Esophagus muscularis mucosa (tissue), 3 donors: ENCODE measurements at regions not wholly inside any gene's neighbourhood (a gene's known extent, or its start where the extent isn't known, plus 50 kb on each side); places are given as distances from the start of the nearest gene placed in this dataset.

Experiments
- CTCF ChIP-seq, 3 experiments: fragments of 200-600 bp in 2 of 3; fragments of 450-650 bp in 1 of 3; sonication (generic) in 2 of 3; IDR thresholded peaks; one replicate each; pipeline ENCODE4 v1.5.1; 2017 to 2019; ENCODE audit warnings: antibody characterized with exemption in 3 of 3, mild to moderate bottlenecking in 2 of 3, moderate library complexity in 1 of 3
- EP300 ChIP-seq: sonication (generic); formaldehyde crosslinking; IDR thresholded peaks from one replicate; pipeline ENCODE4 v1.6.1; 2017; ENCODE audit warnings: antibody characterized with exemption

DNA sequence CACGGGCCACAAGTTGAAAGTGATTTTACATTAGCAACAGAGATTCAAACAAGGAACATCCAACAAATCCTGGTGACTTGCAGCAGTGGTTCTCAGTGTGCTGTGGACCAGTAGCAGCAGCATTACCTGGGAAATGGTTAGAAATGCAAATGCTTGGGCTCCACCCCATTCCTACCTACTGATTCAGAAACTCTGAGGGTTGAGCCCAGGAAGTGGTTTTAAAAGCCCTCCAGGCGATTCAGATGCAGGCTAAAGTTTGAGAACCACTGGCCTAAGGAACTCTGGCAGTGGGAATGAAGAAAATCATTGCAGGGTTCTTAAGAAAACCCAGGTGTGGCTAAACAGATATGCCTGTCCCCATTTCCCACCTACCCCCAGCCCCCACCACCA lies 398.8 kb downstream of the ENC1 start:
- TF ChIP-seq CTCF (IDR thresholded peaks at IDR 0.05), result no peak
- TF ChIP-seq EP300, result no peak
